HG02642 (cell line): ENCODE measurements at regions not wholly inside any gene's neighbourhood (a gene's known extent, or its start where the extent isn't known, plus 50 kb on each side); places are given as distances from the start of the nearest gene placed in this dataset.
"Not testable (repeated sequence)": the region's sequence is repeated elsewhere in the genome, so short reads cannot be mapped to it uniquely, and the experiment has no call there.

Experiments used
- ATAC-seq: cut with Tn5 transposase; IDR thresholded peaks from one replicate; pipeline ENCODE4 v1.9.1; 2021; ENCODE audit warnings: mild to moderate bottlenecking; ENCODE audit not compliant: unreplicated experiment, poor library complexity

DNA sequence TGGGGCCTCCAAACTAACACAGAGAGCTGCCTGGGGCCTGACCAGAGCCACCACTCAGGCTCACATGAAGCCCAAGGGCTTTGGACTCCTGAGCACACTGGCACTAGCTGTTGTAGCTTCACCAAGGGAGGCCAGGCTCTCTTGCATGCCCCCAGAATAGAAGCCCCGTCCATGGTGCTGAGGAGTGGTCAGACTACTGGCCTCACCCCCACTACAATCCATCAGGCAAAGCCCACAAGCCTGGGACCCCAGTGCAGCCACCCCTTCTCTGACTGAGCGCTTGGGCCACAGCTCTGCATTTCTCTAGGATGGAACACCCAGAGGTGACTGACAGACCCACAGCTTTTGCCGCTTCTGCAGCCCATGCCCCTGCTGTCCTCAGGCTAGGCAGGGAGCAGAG is 180.8 kb downstream of the PYDC2 start:
- no peak for ATAC-seq

DNA sequence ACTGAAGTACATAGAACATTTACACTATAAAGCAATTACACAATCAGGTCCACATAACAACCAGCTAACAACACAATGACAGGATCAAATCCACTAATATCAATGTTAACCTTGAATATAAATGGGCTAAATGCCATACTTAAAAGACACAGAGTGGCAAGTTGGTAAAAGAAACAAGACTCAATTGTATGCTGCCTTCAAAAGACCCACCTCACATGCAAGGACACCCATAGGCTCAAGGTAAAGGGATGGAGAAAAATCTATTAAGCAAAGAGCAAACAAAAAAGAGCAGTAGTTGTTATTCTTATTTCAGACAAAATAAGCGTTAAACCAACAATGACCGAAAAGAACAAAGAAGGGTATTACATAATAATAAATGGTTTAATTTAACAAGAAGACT is 183.3 kb downstream of the PYDC2 start:
- ATAC-seq: no peak

DNA sequence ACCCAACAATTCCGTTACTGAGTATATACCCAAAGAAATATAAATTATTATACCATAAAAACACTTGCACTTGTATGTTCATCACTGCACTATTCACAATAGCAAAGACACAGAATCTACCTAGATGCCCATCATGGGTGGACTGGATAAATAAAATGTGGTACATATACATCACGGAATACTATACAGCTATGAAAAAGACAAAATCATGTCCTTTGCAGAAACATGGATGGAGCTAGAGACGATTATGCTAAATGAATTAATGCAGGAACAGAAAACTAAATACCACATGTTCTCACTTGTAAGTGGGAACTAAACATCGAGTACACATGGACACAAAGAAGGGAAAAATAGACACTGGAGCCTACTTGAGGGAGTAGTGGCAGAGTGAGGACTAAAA is 185.3 kb downstream of the PYDC2 start:
- no peak for ATAC-seq

DNA sequence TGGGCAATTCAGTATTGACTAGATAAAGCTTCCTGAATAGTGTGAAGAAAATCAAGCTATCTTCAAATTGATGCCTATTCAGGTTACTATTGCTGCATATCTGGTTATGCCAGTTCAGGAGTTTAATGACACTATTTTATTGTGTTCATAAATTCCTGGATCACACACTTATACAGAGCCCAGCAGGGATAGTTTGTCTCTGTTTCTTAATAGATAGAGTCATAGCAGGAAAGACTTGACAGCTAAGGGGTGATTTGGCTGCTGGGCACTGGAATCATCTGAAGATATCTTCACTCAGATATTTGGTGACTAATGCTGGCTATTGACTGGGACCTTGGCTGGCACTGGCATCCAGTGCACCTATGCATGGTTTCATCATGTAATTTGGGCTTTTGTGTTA is 187.8 kb downstream of the PYDC2 start:
- no peak for ATAC-seq

DNA sequence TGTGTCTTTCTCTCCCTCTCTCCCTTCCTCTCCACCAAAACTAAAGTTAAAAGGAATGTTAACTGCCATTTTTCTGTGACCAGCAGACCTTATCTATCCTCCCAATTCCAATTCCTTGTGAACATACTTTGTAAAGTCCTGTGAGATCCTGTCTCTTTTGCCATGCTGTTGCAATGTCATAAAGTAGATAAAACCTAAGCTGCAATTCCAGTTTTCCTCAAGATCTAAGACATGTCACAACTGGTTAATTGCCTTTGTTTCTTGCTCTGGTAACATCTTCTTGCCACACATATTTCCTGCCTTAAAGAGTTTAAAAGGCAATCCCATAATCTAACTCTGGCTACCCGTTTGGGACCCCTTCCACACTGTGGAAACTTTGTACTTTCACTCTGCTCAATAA is 188.7 kb downstream of the PYDC2 start:
- no peak for ATAC-seq

DNA sequence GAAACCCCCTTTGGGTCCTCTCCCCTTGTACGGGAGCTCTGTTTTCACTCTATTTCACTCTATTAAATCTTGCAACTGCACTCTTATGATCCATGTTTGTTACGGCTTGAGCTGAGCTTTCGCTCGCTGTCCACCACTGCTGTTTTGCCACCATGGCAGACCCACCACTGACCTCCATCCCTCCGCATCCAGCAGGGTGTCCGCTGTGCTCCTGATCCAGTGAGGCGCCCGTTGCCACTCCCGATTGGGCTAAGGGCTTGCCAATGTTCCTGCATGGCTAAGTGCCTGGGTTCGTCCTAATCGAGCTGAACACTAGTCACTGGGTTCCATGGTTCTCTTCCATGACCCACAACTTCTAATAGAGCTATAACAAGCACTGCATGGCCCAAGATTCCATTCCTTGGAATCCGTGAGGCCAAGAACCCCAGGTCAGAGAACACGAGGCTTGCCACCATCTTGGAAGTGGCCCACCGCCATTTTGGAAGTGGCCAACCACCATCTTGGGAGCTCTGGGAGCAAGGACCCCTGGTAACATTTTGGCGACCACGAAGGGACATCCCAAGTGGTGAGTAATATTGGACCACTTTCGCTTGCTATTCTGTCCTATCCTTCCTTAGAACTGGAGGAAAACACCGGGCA is 197.9 kb downstream of the PYDC2 start:
- ATAC-seq: not testable (repeated sequence)

DNA sequence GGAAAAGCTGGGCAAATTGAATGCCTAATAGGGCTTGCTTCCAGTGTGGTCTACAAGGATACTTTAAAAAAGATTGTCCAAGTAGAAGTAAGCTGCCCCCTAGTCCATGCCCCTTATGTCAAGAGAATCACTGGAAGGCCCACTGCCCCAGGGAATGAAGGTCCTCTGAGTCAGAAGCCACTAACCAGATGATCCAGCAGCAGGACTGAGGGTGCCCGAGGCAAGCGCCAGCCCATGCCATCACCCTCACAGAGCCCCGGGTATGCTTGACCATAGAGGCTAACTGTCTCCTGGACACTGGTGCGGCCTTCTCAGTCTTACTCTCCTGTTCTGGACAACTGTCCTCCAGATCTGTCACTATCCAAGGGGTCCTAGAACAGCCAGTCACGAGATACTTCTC is 201.2 kb downstream of the PYDC2 start:
- not testable (repeated sequence) for ATAC-seq

DNA sequence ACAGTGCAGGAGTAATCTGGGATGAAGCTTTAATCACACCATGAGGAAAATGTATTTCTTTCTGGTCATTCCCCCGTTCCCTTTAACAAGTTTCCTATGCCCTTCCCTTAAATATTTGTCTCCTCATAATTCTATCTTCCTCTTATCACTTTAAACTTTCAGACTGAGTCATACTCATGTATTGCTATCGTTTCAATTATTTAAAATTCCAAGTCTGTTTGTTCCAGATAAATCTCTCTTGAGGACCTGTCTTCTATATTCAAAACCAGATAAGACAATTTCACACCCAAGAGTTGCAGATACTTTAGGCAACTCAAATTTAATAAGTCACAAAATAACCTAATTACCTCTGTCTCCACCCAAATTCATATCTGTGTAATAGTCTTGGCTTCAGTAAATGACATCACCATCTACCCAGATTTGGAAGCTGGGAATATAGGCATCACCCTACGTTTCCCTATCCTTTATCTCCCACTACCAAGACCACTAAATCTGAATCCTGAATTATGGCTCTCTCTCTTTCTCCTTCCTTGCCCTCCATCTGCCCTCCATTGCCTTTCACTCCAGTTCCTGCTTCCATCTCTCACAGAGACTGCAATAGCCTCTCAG is 220.1 kb downstream of the PYDC2 start:
- ATAC-seq: no peak

DNA sequence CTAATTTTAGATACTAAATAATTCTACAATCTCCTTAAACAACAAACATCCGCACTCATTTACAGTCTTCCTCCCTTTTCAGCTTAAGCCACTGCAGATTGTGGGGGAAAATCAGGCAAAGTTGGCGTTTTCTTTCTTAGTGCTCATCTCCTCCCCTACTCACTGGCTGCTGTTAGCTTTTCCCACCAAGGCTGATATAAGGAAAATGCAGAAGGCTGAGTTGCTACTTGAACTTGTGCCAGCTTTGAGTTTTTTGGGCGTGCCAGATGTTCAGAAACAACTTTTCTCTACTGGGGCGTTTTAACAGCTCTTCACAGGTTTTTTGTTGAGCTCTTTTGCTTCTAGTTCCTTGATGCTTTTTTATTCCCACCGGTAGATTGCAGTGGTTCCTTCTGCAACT is 222.0 kb downstream of the PYDC2 start:
- ATAC-seq: no peak

DNA sequence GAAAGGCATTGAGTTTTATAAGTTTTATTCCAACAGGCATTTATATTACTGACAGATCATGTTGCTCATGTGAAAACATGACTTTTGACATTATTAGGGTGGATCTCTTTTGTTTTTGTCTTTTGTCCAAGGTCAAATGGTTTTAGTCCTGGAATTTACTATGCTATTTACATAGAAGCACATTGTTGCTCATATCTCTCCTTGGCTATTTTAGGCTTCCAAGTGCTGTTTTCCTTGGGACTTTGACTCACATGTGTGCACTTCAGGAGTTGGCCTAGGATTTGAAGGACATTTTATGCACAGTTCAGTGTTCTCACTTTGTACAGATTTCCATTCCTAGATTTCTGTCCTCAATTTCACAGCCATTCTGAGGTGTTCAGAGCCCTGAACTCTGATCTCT is 225.7 kb downstream of the PYDC2 start:
- no peak for ATAC-seq

DNA sequence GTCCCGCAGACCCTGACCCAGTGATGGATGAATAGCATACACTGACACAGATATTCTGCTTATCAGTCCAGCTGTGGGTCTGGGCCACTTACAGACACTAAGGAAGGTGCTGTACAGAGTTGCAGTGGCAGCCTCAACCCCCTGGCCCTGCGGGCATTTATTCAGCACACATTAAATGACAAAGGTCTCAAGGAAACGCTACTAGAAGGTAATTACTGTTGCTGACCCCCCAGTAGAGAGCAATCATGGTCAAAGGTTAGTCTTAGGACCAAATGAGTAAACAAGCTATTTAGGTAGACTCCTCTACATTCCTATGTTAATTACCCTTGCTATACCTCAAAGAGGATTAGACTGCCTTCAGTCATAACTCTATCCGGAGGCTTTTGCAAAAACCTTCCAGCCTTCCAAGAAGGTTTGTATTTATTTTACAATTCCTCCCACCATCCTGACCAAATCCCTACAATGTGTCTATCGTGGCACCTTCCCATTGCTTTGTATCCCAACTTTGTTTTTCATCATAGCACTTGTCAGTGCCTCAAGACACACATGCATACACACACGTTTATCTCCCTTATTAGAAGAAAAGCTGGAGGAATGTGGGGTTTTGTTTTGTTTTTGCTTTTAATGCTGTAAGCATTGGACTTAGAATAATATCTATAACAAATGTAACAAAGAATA is 227.9 kb downstream of the PYDC2 start:
- ATAC-seq: no peak

DNA sequence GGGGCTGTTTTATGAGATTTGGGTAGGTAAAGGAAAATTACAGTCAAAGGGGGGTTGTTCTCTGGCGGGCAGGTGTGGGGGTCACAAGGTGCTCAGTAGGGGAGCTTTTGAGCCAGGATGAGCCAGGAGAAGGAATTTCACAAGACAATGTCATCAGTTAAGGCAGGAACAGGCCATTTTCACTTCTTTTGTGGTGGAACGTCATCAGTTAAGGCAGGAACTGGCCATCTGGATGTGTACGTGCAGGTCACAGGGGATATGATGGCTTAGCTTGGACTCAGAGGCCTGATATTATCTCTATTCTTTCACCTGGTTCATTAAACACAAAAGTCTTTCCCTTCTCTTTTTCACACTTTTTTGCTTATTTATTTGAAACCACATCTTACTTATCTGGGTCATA is 230.2 kb downstream of the PYDC2 start:
- not testable (repeated sequence) for ATAC-seq

DNA sequence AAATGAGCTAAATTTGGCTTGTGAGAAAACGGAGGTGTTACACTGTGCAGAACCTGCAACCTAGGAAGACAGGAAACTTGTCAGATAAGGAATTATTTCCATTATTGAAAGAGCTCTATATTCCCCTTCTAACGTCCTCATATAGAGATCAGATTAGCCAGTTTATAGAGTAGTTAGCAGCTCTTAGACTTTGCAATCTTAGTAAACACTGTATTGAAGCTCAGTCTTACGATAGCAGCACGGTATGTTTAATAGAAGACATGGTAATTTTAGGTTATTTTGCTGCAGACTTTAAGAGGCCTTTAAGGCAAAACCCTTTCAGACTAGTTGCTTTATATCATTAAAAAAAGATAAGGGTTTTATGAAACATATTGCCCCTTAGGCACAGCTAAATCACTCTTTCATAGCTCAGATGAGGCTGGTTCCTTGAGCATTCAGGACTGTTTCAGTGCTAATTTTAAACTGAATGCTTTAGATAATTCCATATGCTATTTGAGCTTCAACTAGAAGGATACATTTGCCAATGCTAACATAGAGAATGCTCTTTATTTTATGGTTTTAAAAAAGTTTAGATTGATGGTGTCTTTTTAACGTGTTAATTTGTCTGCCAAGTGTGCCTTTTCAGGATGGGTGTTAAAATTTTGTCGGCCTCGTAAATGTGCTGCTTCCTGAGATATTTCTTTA is 234.3 kb downstream of the PYDC2 start:
- ATAC-seq: no peak

DNA sequence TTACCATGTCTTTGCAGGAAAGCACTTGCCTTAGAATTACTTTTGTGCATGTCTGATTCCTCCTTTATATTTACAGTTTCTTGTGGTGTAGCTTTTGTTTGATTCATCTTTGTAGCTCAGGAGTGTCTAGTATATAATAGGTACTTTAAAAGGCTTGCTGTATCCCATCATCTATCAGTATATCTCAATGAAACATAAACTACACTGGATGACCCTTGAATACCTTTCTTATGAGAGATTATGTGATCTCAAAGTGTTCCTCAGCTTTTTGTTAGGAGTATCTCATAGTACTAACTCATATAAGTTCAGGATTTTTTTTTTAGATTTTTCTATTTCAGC is 234.8 kb downstream of the PYDC2 start:
- ATAC-seq: no peak

DNA sequence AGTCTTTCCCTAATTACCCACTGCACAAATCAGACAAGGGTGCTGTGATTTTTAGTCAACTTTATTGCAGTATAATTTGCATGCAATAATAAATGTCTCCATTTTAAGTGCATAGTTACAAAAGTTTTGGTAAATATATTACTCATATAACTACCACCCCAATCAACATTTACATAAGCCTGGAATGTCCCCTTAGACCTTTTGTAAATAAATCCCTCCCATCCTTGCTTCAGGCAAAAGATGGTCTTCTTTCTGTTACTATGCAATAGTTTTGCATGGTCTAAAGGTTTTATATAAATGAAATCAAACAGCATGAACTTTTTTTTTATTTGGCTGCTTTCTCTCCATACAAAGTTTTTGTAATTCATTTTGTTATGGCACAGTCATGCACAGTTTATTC is 235.4 kb downstream of the PYDC2 start:
- ATAC-seq: no peak

DNA sequence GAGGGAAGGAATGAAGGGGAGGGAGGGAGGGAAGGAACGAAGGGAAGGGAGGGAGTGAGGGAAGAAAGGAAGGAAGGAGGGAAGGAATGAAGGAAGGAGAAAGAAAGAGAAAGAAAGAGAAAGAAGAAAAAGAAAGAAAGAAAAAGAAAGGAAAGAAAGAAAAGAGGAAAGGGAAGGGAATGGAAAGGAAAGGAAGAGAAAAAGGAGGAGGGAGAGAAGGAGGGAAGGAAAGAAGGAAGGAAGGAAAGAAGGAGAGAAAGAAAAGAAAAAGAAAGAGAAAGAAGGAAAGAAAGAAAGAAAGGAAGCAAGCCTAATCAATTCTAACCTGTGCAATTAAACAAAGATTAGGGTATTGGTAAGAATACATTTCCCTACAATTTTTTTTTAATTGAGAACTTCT is 238.6 kb downstream of the PYDC2 start:
- no peak for ATAC-seq

DNA sequence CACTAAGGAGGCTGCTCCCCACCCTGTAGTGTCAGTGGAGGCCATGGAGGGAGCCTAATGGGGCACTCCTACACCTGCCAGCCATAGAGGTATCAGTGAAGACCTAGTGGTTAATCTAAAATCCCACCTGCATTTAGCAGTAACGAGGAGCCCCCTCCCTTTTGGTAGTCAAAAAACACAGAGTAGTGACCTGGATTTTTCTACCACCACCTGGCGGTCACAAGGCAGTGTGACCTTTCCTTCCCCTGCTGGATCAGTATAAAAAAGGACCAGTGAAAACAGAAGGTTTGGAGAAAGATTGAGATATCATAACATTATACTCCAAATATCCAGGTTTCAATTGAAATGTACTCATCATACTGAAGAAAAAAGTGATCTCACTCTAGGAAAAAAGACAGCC is 241.2 kb downstream of the PYDC2 start:
- no peak for ATAC-seq

DNA sequence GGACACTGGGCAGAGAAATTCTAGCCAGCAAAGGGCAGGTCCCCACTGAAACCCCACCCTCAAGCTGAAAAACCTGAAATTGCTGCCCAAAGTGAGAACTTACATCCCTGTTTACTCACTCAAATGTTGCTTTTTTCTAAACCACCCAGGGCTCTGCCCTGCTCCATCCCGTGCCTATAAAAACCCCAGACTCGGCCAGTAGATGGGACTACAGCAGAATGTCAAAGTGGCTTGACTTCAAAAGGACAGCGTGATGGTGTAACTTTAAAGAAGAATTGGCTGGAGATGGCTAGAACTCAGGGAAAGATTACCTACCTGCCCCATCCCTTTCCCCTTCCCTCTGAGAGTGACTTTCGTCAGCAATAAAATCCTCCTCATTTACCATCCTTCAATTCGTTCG is 246.9 kb downstream of the PYDC2 start:
- ATAC-seq: no peak

DNA sequence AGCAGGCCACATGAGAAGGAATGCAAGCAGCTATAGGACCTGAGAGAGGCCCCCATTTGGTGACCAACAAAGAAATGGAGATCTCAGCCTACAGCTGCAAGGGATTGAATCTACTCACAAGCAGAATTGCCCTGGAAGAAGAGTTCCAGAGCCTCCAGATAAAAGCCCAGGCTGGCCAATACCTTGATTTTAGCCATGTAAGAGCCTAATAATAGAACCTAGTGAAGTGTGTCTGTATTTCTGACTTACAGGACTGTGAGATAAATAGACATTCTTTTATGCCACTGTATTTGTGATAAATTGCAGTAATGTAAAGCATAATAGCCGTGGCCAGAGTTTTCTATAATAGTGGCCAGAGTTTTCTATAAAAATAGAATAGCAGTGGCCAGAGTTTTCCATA is 254.6 kb downstream of the PYDC2 start:
- no peak for ATAC-seq

DNA sequence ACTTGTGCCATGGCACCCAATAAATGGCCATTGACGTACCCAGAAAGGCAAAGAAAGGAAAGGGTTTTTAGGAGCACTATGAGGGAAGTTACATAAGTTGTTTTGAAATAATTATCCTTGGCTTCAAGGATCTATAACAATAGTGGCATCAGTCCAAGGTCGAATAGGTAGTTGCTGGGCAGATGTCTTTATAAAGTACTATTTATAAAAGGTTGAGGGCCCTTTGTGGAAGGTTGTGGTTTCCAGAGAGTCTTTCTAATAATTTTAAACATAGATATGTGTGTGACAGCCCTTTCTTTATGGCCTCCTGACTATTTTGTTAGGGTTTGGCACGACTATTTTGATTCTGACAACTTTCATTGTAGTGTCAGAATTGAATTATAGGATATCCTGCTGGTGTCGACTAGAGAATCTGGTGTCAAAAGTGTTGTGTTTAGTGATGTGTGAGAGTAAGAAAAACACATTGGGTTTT is 260.5 kb downstream of the PYDC2 start:
- ATAC-seq: no peak

DNA sequence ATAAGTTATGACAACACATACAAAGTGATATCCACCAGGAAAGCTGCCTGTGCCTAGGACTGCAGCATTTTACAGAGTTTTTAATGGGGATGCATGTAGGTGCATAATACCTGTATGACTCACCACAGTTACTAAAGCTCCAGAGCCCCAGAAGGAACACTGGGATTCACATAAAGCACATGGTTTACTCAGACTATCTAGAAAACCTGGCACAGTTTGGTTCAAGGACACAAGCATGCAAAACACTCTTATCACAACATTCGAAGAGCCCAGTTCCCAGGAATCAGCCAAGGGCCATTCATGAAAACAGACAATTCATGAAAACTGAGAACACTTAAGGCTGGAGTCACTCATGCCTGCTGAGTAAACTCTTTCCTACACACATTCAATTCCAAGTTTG is 261.0 kb downstream of the PYDC2 start:
- no peak for ATAC-seq
